ENCODE measurements at regions not wholly inside any gene's neighbourhood (a gene's known extent, or its start where the extent isn't known, plus 50 kb on each side); places are given as distances from the start of the nearest gene placed in this dataset.

GRCh38 chr9:18022642-18023041, 443.8 kb downstream of the SH3GL2 start:
- ChIA-PET POLR2A (no interaction called here), RAD21 (ENCODE audit: unreplicated experiment) (no interaction called here), SMC1A (ENCODE audit: uncharacterized antibody, unreplicated experiment) (interaction anchor here (1.0 kb wide), 1 partner anchor 33 kb away, joined by 3 read pairs; no protein-coding TSS in a partner anchor), CTCF (no interaction called here)
- no peak overlapping the region for H3K4me3 ChIP-seq
- H3K27ac ChIP-seq (ENCODE audit: control insufficient read depth, insufficient read depth): no peak overlapping the region
- in situ Hi-C loops (cut with MboI): no loop called here
- no TSS peak for BruUV-seq (replicated peaks)
- H3K9me3 ChIP-seq (replicated peaks; ENCODE audit: control insufficient read depth, insufficient read depth, low read length): no peaks in the 10 kb centered on the region
- H4K20me1 ChIP-seq (ENCODE audit: control insufficient read depth, insufficient read depth): no peaks in the 10 kb centered on the region
- no peak overlapping the region for H3K4me2 ChIP-seq (ENCODE audit: control insufficient read depth, insufficient read depth)
- no peak for ATAC-seq
- DNase-seq (ENCODE audit: low read depth, low spot score): no peak
- TF ChIP-seq IRF5 (IDR thresholded peaks at IDR 0.05; ENCODE audit: borderline replicate concordance) (no peak), RBBP5 (conservative IDR thresholded peaks at IDR 0.05) (no peak), TARDBP (IDR thresholded peaks at IDR 0.05; ENCODE audit: borderline replicate concordance) (no peak), CEBPB (IDR thresholded peaks at IDR 0.05; ENCODE audit: borderline replicate concordance in 1 of 2, low read depth in 2 of 2, low read length in 2 of 2) (no peak), USF1 (IDR thresholded peaks at IDR 0.05; ENCODE audit: borderline replicate concordance, extremely low read length, insufficient read depth, low read depth, low read length) (no peak), ZBTB11 (CRISPR knock-in tag; IDR thresholded peaks at IDR 0.05) (no peak)
- no peak for FAIRE-seq
- no peak overlapping the region for H3K9ac ChIP-seq (ENCODE audit: control insufficient read depth, insufficient read depth, low read length)
- H3K27me3 ChIP-seq (replicated peaks in 1 of 2; ENCODE audit: control insufficient read depth in 2 of 2, insufficient read depth in 2 of 2, low read length in 1 of 2): no peaks in the 10 kb centered on the region
- WGBS (ENCODE audit: insufficient coverage, insufficient replicate concordance, low lambda C conversion rate, missing lambda C conversion rate): 32% methylated on average over 2 of the region's 2 CpGs
- no peaks in the 10 kb centered on the region for H3K4me1 ChIP-seq (ENCODE audit: control insufficient read depth, insufficient read depth, low read length)
- intact Hi-C loops (cut with micrococcal nuclease; ENCODE audit: unreplicated experiment): no loop called here
- no peak overlapping the region for H2AFZ ChIP-seq (ENCODE audit: control insufficient read depth, low read depth, low read length)
- H3K79me2 ChIP-seq (ENCODE audit: control insufficient read depth, insufficient read depth, low read length): no peaks in the 10 kb centered on the region
- no peaks in the 10 kb centered on the region for H3K36me3 ChIP-seq (ENCODE audit: control insufficient read depth in 2 of 2, insufficient read depth in 2 of 2, low read length in 1 of 2)
